Activated CD4-positive, alpha-beta memory T cell treated with anti-CD3 and anti-CD28 coated beads for 36 hours (primary cell): ENCODE measurements at regions not wholly inside any gene's neighbourhood (a gene's known extent, or its start where the extent isn't known, plus 50 kb on each side); places are given as distances from the start of the nearest gene placed in this dataset.
"Not testable (repeated sequence)": the region's sequence is repeated elsewhere in the genome, so short reads cannot be mapped to it uniquely, and the experiment has no call there.

Experiments
- CTCF ChIA-PET: fragments of 350-600 bp; sonication (Branson Sonifier 250); formaldehyde crosslinking; loops from one replicate; lab custom pipeline; 2021; ENCODE audit warnings: antibody characterized with exemption, inconsistent platforms; lab: Charles Lee
- POLR2A ChIA-PET: fragments of 350-600 bp; sonication (Branson Sonifier 250); formaldehyde crosslinking; loops from one replicate; lab custom pipeline; 2021; ENCODE audit warnings: antibody characterized with exemption; lab: Charles Lee
- DNase-seq: peaks from one replicate; pipeline ENCODE4 v3.0.0-alpha.2; 2020
- H3K27ac Mint-ChIP-seq: one replicate; pipeline ENCODE4 v1.8.0; 2021; ENCODE audit warnings: mixed read lengths
- H3K27me3 Mint-ChIP-seq: one replicate; pipeline ENCODE4 v1.8.0; 2021; ENCODE audit warnings: mixed read lengths
- H3K36me3 Mint-ChIP-seq: one replicate; pipeline ENCODE4 v1.8.0; 2021; ENCODE audit warnings: mixed read lengths
- H3K4me1 Mint-ChIP-seq: one replicate; pipeline ENCODE4 v1.8.0; 2021; ENCODE audit warnings: low read depth, mixed read lengths
- H3K4me3 Mint-ChIP-seq: one replicate; pipeline ENCODE4 v1.8.0; 2021; ENCODE audit warnings: mild to moderate bottlenecking, mixed read lengths
- H3K9me3 Mint-ChIP-seq: one replicate; pipeline ENCODE4 v1.8.0; 2021; ENCODE audit warnings: mixed read lengths
- intact Hi-C: fragments of 100-400 bp; cut with micrococcal nuclease; formaldehyde crosslinking; loops from one replicate; pipeline ENCODE4 v1.15.1; 2023

GRCh38 chr16:88150456-88151128 lies 199.4 kb downstream of the BANP start:
- intact Hi-C loops, H3K27me3 Mint-ChIP-seq, POLR2A ChIA-PET, H3K36me3 Mint-ChIP-seq, H3K4me1 Mint-ChIP-seq, H3K9me3 Mint-ChIP-seq, DNase-seq, H3K27ac Mint-ChIP-seq, H3K4me3 Mint-ChIP-seq, CTCF ChIA-PET: not testable (repeated sequence)

GRCh38 chr16:88151129-88151499 lies 199.9 kb downstream of the BANP start:
- H3K27me3 Mint-ChIP-seq, H3K4me1 Mint-ChIP-seq, intact Hi-C loops, H3K9me3 Mint-ChIP-seq, POLR2A ChIA-PET, CTCF ChIA-PET, H3K27ac Mint-ChIP-seq, H3K4me3 Mint-ChIP-seq, H3K36me3 Mint-ChIP-seq, DNase-seq: not testable (repeated sequence)

GRCh38 chr16:88151859-88152843 lies 200.9 kb downstream of the BANP start:
- POLR2A ChIA-PET, H3K27ac Mint-ChIP-seq, CTCF ChIA-PET, H3K36me3 Mint-ChIP-seq, H3K4me1 Mint-ChIP-seq, H3K4me3 Mint-ChIP-seq, H3K27me3 Mint-ChIP-seq, intact Hi-C loops, H3K9me3 Mint-ChIP-seq, DNase-seq: not testable (repeated sequence)

- H3K27ac Mint-ChIP-seq, DNase-seq, H3K27me3 Mint-ChIP-seq, CTCF ChIA-PET, H3K9me3 Mint-ChIP-seq, intact Hi-C loops, H3K4me1 Mint-ChIP-seq, POLR2A ChIA-PET, H3K4me3 Mint-ChIP-seq, H3K36me3 Mint-ChIP-seq: not testable (repeated sequence)
These were observed 201.6 kb downstream of the BANP start for GRCh38 chr16:88152879-88153278.

- POLR2A ChIA-PET, H3K27me3 Mint-ChIP-seq, H3K4me1 Mint-ChIP-seq, H3K27ac Mint-ChIP-seq, intact Hi-C loops, H3K36me3 Mint-ChIP-seq, CTCF ChIA-PET, H3K9me3 Mint-ChIP-seq, DNase-seq, H3K4me3 Mint-ChIP-seq: not testable (repeated sequence)
These were observed 202.3 kb downstream of the BANP start for GRCh38 chr16:88153516-88153915.

- DNase-seq, H3K4me1 Mint-ChIP-seq, intact Hi-C loops, H3K27me3 Mint-ChIP-seq, H3K9me3 Mint-ChIP-seq, POLR2A ChIA-PET, CTCF ChIA-PET, H3K4me3 Mint-ChIP-seq, H3K36me3 Mint-ChIP-seq, H3K27ac Mint-ChIP-seq: not testable (repeated sequence)
These were observed 203.7 kb downstream of the BANP start for GRCh38 chr16:88154886-88155285.

GRCh38 chr16:88155681-88156080 lies 204.4 kb downstream of the BANP start:
- DNase-seq, H3K4me1 Mint-ChIP-seq, H3K9me3 Mint-ChIP-seq, CTCF ChIA-PET, H3K27me3 Mint-ChIP-seq, H3K36me3 Mint-ChIP-seq, POLR2A ChIA-PET, H3K4me3 Mint-ChIP-seq, H3K27ac Mint-ChIP-seq, intact Hi-C loops: not testable (repeated sequence)

GRCh38 chr16:88156640-88157283 lies 205.5 kb downstream of the BANP start:
- intact Hi-C loops, H3K27ac Mint-ChIP-seq, H3K27me3 Mint-ChIP-seq, DNase-seq, H3K4me3 Mint-ChIP-seq, POLR2A ChIA-PET, CTCF ChIA-PET, H3K4me1 Mint-ChIP-seq, H3K9me3 Mint-ChIP-seq, H3K36me3 Mint-ChIP-seq: not testable (repeated sequence)

- H3K27ac Mint-ChIP-seq, H3K4me1 Mint-ChIP-seq, H3K27me3 Mint-ChIP-seq, H3K4me3 Mint-ChIP-seq, H3K36me3 Mint-ChIP-seq, POLR2A ChIA-PET, intact Hi-C loops, H3K9me3 Mint-ChIP-seq, DNase-seq, CTCF ChIA-PET: not testable (repeated sequence)
These were observed 206.5 kb downstream of the BANP start for GRCh38 chr16:88157686-88158085.

- H3K4me3 Mint-ChIP-seq, POLR2A ChIA-PET, CTCF ChIA-PET: not testable (repeated sequence)
These were observed 207.2 kb downstream of the BANP start for GRCh38 chr16:88158256-88159045.

GRCh38 chr16:88159046-88159896 lies 208.0 kb downstream of the BANP start:
- H3K36me3 Mint-ChIP-seq, CTCF ChIA-PET, H3K9me3 Mint-ChIP-seq, H3K27ac Mint-ChIP-seq, POLR2A ChIA-PET, intact Hi-C loops, H3K4me1 Mint-ChIP-seq, H3K4me3 Mint-ChIP-seq, H3K27me3 Mint-ChIP-seq, DNase-seq: not testable (repeated sequence)

More at GRCh38 chr16:88158256-88159045, 207.2 kb downstream of the BANP start:
- intact Hi-C loops, H3K27ac Mint-ChIP-seq, H3K4me1 Mint-ChIP-seq, DNase-seq, H3K9me3 Mint-ChIP-seq, H3K36me3 Mint-ChIP-seq, H3K27me3 Mint-ChIP-seq: not testable (repeated sequence)
